Mesenchymal stem cell (in vitro differentiated cells and primary cell): ENCODE measurements at regions not wholly inside any gene's neighbourhood (a gene's known extent, or its start where the extent isn't known, plus 50 kb on each side); places are given as distances from the start of the nearest gene placed in this dataset.

Experiments used
- DNase-seq: peaks from one replicate; pipeline ENCODE4 v3.0.0-alpha.2; 2013
- H2AFZ ChIP-seq: one replicate; pipeline ENCODE4 v1.6.1; 2013; ENCODE audit warnings: low read depth, mild to moderate bottlenecking, control low read depth, inconsistent platforms, low read length, moderate library complexity
- H2AK5ac ChIP-seq: 2 replicates; pipeline ENCODE4 v1.6.1; 2013; ENCODE audit warnings: low read length, moderate library complexity, mild to moderate bottlenecking, inconsistent platforms; ENCODE audit not compliant: severe bottlenecking
- H2BK120ac ChIP-seq: one replicate; pipeline ENCODE4 v1.6.1; 2013; ENCODE audit warnings: low read depth, mild to moderate bottlenecking, inconsistent platforms, low read length, moderate library complexity
- H2BK12ac ChIP-seq, 2 experiments: one replicate each; pipeline ENCODE4 v1.6.1; 2013; ENCODE audit warnings: inconsistent platforms in 2 of 2, low read length in 2 of 2, mild to moderate bottlenecking in 2 of 2, moderate library complexity in 2 of 2, control low read depth in 1 of 2
- H2BK15ac ChIP-seq: one replicate; pipeline ENCODE4 v1.6.1; 2013; ENCODE audit warnings: mild to moderate bottlenecking, low read depth, inconsistent platforms; ENCODE audit not compliant: poor library complexity, severe bottlenecking
- H2BK5ac ChIP-seq: 2 replicates; pipeline ENCODE4 v1.6.1; 2013; ENCODE audit warnings: low read depth, mild to moderate bottlenecking, low read length, control low read depth, inconsistent platforms; ENCODE audit not compliant: poor library complexity, severe bottlenecking
- H3K14ac ChIP-seq, 2 experiments: one replicate each; pipeline ENCODE4 v1.6.1; 2013; ENCODE audit warnings: inconsistent platforms in 2 of 2, low read length in 2 of 2, control low read depth in 1 of 2, mild to moderate bottlenecking in 1 of 2, moderate library complexity in 1 of 2
- H3K18ac ChIP-seq, 2 experiments: one replicate each; pipeline ENCODE4 v1.6.1; 2013; ENCODE audit warnings: inconsistent platforms in 2 of 2, low read length in 2 of 2, control low read depth in 1 of 2, low read depth in 1 of 2, mild to moderate bottlenecking in 1 of 2
- H3K23ac ChIP-seq, 2 experiments: one replicate each; pipeline ENCODE4 v1.6.1; 2013; ENCODE audit warnings: inconsistent platforms in 2 of 2, low read length in 2 of 2, mild to moderate bottlenecking in 2 of 2, moderate library complexity in 2 of 2, control low read depth in 1 of 2
- H3K27ac ChIP-seq: 2 replicates; pipeline ENCODE4 v1.5.1; 2013; ENCODE audit warnings: mild to moderate bottlenecking, moderate library complexity, low read length, control low read depth, inconsistent platforms; ENCODE audit not compliant: poor library complexity, severe bottlenecking
- H3K27me3 ChIP-seq, 2 experiments: 2 replicates each; pipeline versions ENCODE4 v1.6.1 to v1.7.0; 2013; ENCODE audit warnings: low read length in 2 of 2, mild to moderate bottlenecking in 2 of 2, moderate library complexity in 2 of 2, control low read depth in 1 of 2, inconsistent platforms in 1 of 2; ENCODE audit not compliant: control insufficient read depth in 1 of 2, insufficient read depth in 1 of 2
- H3K36me3 ChIP-seq, 2 experiments: 2 replicates each; pipeline versions ENCODE4 v1.6.1 to v1.7.0; 2013; ENCODE audit warnings: low read length in 2 of 2, control low read depth in 1 of 2, inconsistent platforms in 1 of 2, low read depth in 1 of 2, mild to moderate bottlenecking in 1 of 2; ENCODE audit not compliant: insufficient read depth in 2 of 2, control insufficient read depth in 1 of 2
- H3K4ac ChIP-seq, 2 experiments: one replicate each; pipeline ENCODE4 v1.6.1; 2013; ENCODE audit warnings: inconsistent platforms in 2 of 2, low read length in 2 of 2, mild to moderate bottlenecking in 2 of 2, moderate library complexity in 2 of 2, control low read depth in 1 of 2, low read depth in 1 of 2
- H3K4me1 ChIP-seq: 2 replicates; pipeline ENCODE4 v1.6.1; 2013; ENCODE audit warnings: low read depth, low read length, control low read depth; ENCODE audit not compliant: control insufficient read depth, insufficient read depth
- H3K4me2 ChIP-seq: 2 replicates; pipeline ENCODE4 v1.6.1; 2013; ENCODE audit warnings: low read length, mild to moderate bottlenecking, inconsistent platforms; ENCODE audit not compliant: poor library complexity, severe bottlenecking
- H3K4me3 ChIP-seq, 2 experiments: 2 replicates each; pipeline versions ENCODE4 v1.5.1 to v1.7.0; 2013; ENCODE audit warnings: low read length in 2 of 2, mild to moderate bottlenecking in 2 of 2, control low read depth in 1 of 2, low read depth in 1 of 2; ENCODE audit not compliant: insufficient read depth in 1 of 2
- H3K79me1 ChIP-seq: replicated peaks from 2 replicates; pipeline ENCODE4 v1.6.1; 2013; ENCODE audit warnings: mild to moderate bottlenecking, control low read depth, low read length, inconsistent platforms; ENCODE audit not compliant: poor library complexity, severe bottlenecking
- H3K9ac ChIP-seq: 2 replicates; pipeline ENCODE4 v1.7.0; 2013; ENCODE audit warnings: mild to moderate bottlenecking, low read length, moderate library complexity
- H3K9me3 ChIP-seq: 2 replicates; pipeline ENCODE4 v1.7.0; 2013; ENCODE audit warnings: mild to moderate bottlenecking, low read length; ENCODE audit not compliant: control insufficient read depth
- H4K8ac ChIP-seq: one replicate; pipeline ENCODE4 v1.6.1; 2013; ENCODE audit warnings: inconsistent platforms, mild to moderate bottlenecking, low read length, moderate library complexity
- H4K91ac ChIP-seq: one replicate; pipeline ENCODE4 v1.6.1; 2013; ENCODE audit warnings: mild to moderate bottlenecking, low read length, inconsistent platforms
- WGBS: methylation state at CpG from one replicate; pipeline ENCODE4 v1.1.7; 2013; ENCODE audit warnings: mixed read lengths; 5-methylcytosine and 5-hydroxymethylcytosine counted together

DNA sequence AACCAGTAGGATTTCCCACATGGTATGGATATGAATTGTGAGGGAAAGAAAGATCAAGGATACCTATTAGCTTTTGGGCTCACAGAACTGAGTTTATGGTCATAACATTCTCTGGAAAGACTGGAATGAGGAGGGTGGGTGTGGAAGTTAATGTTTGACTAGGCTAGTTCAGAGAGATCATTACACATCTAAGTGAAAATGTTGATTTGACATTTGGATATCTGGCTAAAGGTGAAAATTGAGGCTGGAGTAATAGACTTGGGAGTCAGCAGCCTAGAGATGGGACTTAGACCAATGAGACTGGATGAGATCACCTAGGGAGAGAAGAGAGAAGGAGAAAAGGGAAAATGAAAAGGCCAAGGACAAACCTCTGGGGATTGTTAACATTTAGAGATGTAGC lies 437.3 kb downstream of the CCSER2 start:
- DNase-seq: no peak
- H3K36me3 ChIP-seq: no peaks in the 10 kb centered on the region
- H3K14ac ChIP-seq: no peak overlapping the region
- H3K9me3 ChIP-seq: peaks cover 10% of the 10 kb centered on the region
- no peak overlapping the region for H4K8ac ChIP-seq
- no peaks in the 10 kb centered on the region for H3K4me1 ChIP-seq
- no peak overlapping the region for H3K4ac ChIP-seq
- no peaks in the 10 kb centered on the region for H3K27me3 ChIP-seq
- H2BK12ac ChIP-seq: no peak overlapping the region
- H2BK5ac ChIP-seq: no peak overlapping the region
- no peak overlapping the region for H3K9ac ChIP-seq
- H2AFZ ChIP-seq: no peak overlapping the region
- H2BK15ac ChIP-seq: no peak overlapping the region
- H3K79me1 ChIP-seq: no peaks in the 10 kb centered on the region
- peak overlapping the region in 1 of 2 experiments; percentile 73 for H3K23ac ChIP-seq
- no peak overlapping the region for H3K27ac ChIP-seq
- no peak overlapping the region for H3K18ac ChIP-seq
- H2BK120ac ChIP-seq: no peak overlapping the region
- no peak overlapping the region for H3K4me3 ChIP-seq
- no peak overlapping the region for H2AK5ac ChIP-seq
- no peak overlapping the region for H4K91ac ChIP-seq
- no peak overlapping the region for H3K4me2 ChIP-seq

DNA sequence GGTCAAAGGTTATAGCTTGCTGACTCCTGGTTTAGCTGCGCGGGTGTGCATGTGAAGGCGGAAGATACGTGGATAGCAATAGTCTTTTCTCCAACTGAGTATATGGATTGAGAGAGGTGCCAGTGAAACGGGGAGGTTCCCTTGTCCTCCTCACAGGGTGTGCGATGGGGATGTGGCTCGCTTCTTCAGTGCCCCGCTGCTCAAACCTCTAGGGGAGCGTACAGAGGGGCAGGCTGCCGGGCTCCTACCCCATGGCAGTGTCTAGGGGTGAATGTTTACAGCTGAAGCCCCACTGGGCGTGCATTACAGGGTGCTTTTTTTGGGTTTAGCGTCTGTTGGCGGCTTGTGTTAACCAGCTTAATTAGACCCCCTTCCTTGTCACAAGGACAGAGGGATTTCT lies 438.5 kb downstream of the CCSER2 start:
- Histone ChIP-seq H4K91ac (no peak overlapping the region), H3K36me3 (no peaks in the 10 kb centered on the region), H3K23ac (no peak overlapping the region), H3K4ac (no peak overlapping the region), H2BK12ac (no peak overlapping the region), H2BK5ac (no peak overlapping the region), H3K27me3 (no peaks in the 10 kb centered on the region), H3K9me3 (peaks cover 10% of the 10 kb centered on the region), H3K9ac (no peak overlapping the region), H3K79me1 (no peaks in the 10 kb centered on the region), H3K4me2 (no peak overlapping the region), H4K8ac (no peak overlapping the region), H3K14ac (no peak overlapping the region), H2BK15ac (no peak overlapping the region), H3K27ac (no peak overlapping the region), H3K4me3 (no peak overlapping the region), H2AK5ac (no peak overlapping the region), H2BK120ac (no peak overlapping the region), H3K4me1 (no peaks in the 10 kb centered on the region), H2AFZ (no peak overlapping the region), H3K18ac (no peak overlapping the region)
- 86% methylated on average over 11 of the region's 13 CpGs for WGBS
- DNase-seq: no peak

DNA sequence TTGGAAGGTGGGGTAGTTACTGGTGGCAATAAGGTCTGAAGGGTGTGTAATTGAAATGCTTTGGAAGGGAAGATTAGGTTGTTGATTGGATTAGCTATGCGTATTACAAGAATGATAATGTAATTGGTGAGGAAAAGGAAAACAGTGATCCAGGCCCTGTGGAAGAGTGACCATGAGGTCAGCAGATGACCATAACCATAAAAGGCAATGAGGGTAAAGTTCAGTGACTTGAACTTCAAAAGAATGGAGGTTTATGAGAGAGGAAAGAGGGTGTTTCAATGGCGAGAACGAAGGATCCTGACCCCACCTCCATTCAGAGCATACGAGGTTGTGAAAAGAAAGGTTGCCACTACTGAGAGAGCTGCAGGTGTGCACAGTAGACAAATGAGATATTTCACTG lies 439.7 kb downstream of the CCSER2 start:
- Histone ChIP-seq H3K27ac (no peak overlapping the region), H3K4me1 (no peaks in the 10 kb centered on the region), H2BK15ac (no peak overlapping the region), H3K27me3 (no peaks in the 10 kb centered on the region), H3K9ac (no peak overlapping the region), H2AFZ (no peak overlapping the region), H2AK5ac (no peak overlapping the region), H3K14ac (no peak overlapping the region), H4K91ac (no peak overlapping the region), H3K79me1 (no peaks in the 10 kb centered on the region), H3K9me3 (peaks cover 10% of the 10 kb centered on the region), H3K4me2 (no peak overlapping the region), H2BK5ac (no peak overlapping the region), H3K4ac (no peak overlapping the region), H3K4me3 (no peak overlapping the region), H3K36me3 (no peaks in the 10 kb centered on the region), H2BK12ac (no peak overlapping the region), H4K8ac (no peak overlapping the region), H2BK120ac (no peak overlapping the region), H3K18ac (no peak overlapping the region), H3K23ac (no peak overlapping the region)
- WGBS: 85% methylated on average over 4 of the region's 4 CpGs
- DNase-seq: no peak

DNA sequence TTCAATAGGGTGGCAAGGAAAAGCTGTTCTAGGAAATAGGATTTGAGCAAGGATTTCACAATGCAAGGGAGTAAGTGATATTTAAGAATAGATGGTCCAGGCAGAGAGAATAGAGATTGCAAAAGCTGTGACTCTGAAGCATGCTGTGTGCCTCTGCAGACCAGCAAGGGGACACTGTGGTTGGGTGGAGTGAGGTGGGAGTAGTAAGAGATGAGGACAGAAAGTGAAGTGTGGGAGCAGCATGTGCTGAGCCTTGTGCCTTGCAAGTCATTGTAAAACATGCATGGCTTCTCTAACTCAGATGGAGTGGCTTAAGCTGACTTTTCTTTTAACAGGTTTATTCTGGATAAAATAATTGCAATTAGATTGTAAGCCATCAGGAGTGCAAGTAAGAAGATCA lies 442.4 kb downstream of the CCSER2 start:
- peaks cover 5% of the 10 kb centered on the region for H3K9me3 ChIP-seq
- no peak overlapping the region for H3K18ac ChIP-seq
- H2BK12ac ChIP-seq: no peak overlapping the region
- H2BK120ac ChIP-seq: no peak overlapping the region
- no peak overlapping the region for H2BK5ac ChIP-seq
- H3K4ac ChIP-seq: no peak overlapping the region
- H3K27ac ChIP-seq: no peak overlapping the region
- no peaks in the 10 kb centered on the region for H3K27me3 ChIP-seq
- H3K9ac ChIP-seq: no peak overlapping the region
- no peaks in the 10 kb centered on the region for H3K4me1 ChIP-seq
- H3K4me2 ChIP-seq: no peak overlapping the region
- no peaks in the 10 kb centered on the region for H3K36me3 ChIP-seq
- no peak overlapping the region for H2BK15ac ChIP-seq
- H4K91ac ChIP-seq: no peak overlapping the region
- no peak overlapping the region for H3K14ac ChIP-seq
- H2AK5ac ChIP-seq: no peak overlapping the region
- no peak overlapping the region for H4K8ac ChIP-seq
- H3K4me3 ChIP-seq: no peak overlapping the region
- H3K23ac ChIP-seq: no peak overlapping the region
- no peak for DNase-seq
- H3K79me1 ChIP-seq: no peaks in the 10 kb centered on the region
- H2AFZ ChIP-seq: no peak overlapping the region
